ENCODE measurements at regions not wholly inside any gene's neighbourhood (a gene's known extent, or its start where the extent isn't known, plus 50 kb on each side); places are given as distances from the start of the nearest gene placed in this dataset.

DNA sequence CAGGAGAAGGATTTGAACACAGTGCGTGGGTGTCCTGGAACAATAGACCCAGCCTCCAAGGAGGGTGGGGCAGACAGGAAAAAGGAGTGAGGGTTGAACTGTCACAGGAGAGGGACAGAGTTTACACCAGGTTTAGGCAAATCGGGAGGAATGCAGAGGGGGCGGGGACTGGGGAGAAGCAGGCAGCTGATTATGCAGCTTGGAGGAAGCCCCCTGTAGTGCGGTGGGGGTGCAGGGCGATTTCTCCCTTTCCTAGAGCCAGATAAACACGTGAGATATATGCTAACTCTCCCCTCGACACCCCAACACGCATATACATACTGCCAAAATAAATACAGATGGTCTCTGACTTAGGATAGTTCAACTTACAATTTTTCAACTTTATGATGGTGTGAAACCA lies 108.6 kb upstream of the PRR20G start:
- no peak for DNase-seq (ENCODE audit: low read depth)

- DNase-seq (ENCODE audit: low read depth): no peak
Observed at GRCh38 chr3:127395663-127396355, 108.0 kb upstream of the PRR20G start.

DNA sequence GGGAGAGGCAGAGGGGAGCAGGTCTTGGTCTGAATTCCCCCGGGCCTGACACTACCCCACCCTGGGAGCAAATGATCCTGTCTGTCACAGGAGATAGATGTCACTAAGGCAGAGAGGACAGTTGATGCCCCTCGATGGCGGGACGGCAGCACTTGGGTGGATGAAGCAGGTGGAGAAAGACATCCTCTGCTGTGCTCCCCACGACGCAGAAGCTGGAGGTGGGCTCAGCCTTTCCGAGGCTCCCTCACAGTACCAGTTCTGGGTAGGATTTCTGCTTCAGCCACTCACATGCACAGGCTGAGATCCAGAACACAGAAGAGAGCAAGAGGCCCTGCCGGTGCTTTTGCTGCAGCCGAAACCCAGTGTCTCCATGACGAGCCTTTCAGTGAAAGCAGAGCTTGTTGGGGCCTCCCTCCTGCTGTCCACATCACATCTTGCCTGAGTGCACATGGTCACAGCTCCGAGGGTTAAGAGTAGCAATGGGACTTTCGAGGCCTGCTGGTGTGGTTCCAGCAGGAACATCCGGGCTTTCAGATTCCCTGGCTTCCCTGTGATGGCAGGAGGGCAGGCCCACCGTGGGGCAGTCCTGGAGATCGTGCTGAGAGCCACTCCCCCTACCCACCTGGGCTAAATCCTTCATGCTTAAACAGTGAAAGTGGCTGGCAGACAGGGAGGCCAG lies 107.3 kb upstream of the PRR20G start:
- no peak for DNase-seq (ENCODE audit: low read depth)

- no peak for DNase-seq (ENCODE audit: low read depth)
Observed at GRCh38 chr3:127394031-127394430, 106.2 kb upstream of the PRR20G start.

GRCh38 chr3:127393131-127393820 lies 105.4 kb upstream of the PRR20G start:
- no peak for DNase-seq (ENCODE audit: low read depth)

DNA sequence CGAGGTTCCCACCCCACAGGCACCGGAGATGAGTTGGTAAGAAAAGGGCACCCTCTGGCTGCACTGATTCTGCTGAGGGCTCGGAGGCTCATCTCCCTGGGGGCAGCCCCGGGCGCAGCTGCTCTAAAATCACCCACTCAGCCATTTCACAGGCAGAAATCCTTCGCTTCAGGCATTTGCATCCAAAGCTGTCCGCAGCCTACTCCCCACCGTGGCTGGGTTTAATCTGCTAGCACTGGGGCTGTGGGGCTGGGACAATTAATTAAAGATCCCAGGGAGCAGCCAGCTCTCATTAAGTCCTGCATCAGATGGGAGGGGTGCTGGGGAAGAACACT lies 104.3 kb upstream of the PRR20G start:
- no peak for DNase-seq (ENCODE audit: low read depth)

- no peak for DNase-seq (ENCODE audit: low read depth)
Observed at GRCh38 chr3:127391436-127392155, 103.8 kb upstream of the PRR20G start.

DNA sequence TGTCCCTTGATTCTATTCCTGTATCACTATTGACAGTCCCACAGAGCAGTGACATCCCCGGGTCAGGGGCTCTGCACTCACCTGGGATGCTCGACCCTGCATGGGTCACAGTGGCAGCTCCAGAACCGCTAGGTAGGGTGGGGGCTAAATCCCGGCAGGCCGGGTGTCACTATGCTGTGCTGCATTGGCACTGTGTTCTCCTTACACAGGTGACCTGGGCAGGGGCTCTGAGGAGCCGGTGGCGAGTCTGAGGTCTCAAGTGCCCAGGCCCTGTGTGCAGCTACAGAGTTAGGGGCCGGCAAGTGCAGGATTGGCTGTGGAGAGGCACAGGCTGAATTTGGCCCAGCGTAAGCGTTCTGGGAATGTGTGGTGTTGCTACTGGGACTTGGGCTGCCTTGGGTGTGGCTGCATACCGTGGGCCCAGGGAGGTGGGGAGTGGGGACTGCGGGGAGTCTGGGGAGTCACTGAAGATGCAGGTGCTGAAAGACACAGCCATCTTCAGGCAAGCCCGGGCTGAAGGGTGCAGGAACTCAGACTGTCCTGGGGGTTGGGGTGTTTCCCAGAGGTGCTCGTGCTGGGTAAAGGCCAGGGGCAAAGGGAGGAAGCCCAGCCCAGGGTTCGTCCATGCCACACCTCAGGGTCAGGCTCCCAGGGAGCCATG lies 102.6 kb upstream of the PRR20G start:
- DNase-seq (ENCODE audit: low read depth): no peak

DNA sequence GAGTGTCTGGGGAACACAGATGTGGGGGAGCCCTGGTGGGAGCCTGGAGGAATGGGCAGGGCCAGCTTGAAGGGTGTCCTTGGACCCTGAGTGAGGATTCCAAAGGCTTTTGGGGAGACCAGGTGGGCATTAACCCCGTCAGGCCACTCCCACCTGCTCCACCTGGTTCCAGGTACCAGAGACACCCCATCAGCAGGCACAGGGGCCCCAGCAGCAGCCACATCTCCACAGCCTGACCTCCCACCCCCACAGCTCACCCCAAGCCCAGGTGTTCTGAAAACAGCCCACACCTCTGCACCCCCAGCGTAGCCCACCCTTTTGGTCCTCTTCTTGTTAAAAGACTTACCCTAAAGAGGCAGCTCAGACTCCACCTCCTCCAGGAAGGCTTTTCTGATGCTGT lies 102.1 kb upstream of the PRR20G start:
- DNase-seq (ENCODE audit: low read depth): no peak

DNA sequence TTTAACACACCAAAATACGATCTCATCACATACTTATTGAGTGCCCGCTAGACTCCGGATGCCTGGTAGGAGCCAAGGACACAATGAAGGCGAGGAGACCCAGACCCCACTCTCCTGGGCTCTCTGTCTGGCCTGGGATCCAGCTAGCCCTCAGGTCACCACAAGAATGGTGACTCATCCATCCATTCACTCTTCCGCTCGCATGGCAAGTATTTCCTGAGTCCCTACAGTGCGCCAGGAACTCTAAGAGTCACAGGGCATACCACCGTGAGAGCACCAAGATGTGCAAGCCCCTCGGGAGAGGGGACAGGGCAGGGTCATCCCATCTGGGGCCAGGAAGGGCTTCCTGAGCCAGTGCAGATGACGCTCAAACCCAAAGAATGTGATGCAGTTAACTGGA lies 101.6 kb upstream of the PRR20G start:
- no peak for DNase-seq (ENCODE audit: low read depth)

- DNase-seq (ENCODE audit: low read depth): no peak
Observed at GRCh38 chr3:127388427-127388826, 100.6 kb upstream of the PRR20G start.

GRCh38 chr3:127387556-127388153 lies 99.8 kb upstream of the PRR20G start:
- DNase-seq (ENCODE audit: low read depth): no peak

DNA sequence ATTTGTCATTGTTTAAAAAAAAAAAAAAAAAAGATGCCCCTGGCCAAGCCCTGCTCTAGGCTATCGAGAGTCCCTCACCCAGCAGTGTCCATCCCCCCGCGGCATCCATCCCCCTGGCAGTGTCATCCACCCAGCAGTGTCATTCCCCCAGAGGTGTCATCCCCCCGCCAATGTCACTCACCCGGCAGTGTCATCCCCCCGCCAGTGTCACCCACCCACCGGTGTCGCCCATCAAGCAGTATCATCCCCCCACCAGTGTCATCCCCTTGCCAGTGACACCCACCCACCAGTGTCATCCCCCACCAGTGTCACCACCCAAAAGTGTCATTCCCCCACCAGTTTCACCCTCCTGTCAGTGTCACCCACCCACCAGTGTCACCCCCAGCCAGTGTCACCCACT lies 99.3 kb upstream of the PRR20G start:
- no peak for DNase-seq (ENCODE audit: low read depth)

GRCh38 chr3:127386490-127386889 lies 98.6 kb upstream of the PRR20G start:
- no peak for DNase-seq (ENCODE audit: low read depth)

DNA sequence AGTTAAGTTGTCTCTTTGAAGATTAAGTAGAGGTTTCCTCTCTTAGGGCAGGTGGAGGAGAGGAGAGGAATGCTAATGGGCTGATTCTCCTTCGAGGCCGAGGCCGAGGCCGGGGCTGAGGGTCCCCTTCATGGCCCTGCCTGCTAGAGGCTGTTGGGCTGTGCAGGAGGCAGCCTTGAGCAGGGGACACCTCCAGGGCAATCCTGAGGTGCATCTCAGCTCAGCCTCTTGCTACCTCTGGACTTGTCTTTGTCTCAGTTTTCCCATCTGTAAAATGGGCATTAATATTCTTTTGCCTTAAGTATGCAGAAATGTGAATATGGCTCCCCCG lies 97.7 kb upstream of the PRR20G start:
- DNase-seq (ENCODE audit: low read depth): no peak

GRCh38 chr3:127384717-127385539 lies 97.1 kb upstream of the PRR20G start:
- no peak for DNase-seq (ENCODE audit: low read depth)

DNA sequence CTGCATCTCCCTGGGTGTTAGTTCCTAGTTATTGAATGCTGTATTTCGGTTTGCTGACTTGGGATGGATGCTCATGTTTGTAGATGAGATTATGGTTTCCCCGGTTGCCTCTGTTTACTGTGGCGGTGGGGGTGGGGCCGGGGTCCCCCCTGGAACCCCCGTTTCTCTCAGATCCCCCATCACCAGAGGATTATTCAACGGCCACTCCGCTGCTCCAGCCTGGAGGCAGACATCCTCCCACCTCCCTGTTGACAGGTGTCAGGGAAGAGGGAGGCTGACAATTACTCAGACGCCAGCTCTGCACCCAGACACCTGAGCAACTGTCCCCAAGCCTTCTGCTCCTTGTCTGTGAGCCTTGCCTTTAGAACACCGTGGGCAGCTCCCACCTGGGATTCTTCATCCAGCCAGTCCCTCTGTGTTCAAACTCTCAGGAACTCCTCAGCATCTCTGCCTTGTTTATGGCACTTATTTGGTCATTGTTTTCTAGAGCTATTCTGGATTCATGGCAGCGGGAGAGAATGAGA lies 95.9 kb upstream of the PRR20G start:
- no peak for DNase-seq (ENCODE audit: low read depth)

DNA sequence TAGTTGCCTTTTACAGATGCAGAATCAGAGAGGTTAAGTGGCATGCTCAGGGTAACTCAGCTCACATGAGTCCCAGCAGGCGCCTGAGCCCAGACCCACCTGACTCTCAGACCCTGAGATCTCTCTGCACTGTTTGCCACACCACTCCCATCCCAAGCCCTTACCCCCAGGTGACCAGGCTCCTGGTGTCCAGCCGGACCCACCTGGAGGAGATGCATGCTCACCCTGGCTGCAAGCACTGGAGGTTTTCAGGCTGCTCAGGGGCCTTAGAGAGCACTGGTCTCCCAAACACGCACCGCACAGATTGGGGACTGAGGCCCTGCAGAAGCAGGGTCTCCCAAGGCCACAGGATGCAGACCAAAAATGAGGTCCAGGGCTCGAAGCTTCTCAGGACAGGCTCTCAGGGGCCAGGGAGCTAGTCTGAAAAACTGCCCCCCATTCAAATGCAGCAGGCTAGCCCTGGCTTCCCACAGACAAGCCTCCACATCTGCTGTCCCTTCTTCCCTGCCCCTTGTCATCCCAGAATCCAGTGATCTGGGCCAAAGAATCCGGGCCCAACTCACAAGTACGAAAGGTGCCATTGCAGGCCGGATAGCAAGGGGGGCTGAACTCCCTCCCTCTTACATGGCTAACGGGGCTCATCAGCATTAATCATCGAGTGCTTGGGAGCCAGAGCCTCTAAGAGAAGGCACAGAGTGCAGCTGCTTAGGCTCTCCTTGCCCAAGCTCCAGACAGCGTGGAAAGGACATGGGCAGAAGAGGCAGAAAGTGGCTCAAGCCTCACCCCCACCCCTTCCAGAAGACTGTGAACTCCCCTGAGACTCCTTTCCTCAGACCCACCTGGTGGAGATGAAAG lies 90.2 kb upstream of the PRR20G start:
- no peak for DNase-seq (ENCODE audit: low read depth)

DNA sequence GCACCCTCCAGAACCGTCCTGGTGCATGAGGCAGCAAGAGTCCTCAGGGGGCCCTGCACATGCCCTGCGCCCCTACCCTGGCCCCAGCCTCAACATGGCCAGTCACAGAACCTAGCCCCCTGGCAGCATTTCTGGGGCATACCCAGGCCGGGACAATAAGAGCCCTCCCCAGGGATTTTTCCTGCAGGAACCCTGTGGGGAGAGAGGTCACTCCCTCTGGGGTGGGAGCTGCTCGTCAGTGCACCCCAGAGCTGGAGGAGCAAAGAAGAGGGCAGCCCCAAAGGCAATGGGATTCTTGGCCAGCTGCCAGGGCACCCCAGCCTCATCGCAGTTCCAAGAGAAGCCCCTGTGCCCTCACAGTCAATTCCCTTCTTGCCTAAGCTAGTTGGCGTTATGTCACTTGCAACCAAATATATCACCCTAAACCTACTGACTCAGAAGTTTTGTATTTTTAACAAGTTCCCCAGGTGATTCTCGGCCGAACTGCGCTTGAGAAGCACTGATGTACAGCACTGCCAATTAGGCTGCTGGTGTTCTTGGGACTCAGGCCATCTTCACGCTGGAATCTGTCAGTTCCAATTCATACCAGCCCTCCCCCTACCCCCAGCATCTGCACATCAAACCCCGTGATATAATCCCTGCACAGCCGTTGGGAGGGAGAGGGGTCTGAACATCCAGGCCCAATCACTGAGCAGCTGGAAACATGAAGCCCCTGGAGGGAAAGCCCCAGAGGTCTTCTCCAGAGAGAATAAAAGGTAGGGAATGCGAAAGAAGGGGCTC lies 87.5 kb upstream of the PRR20G start:
- DNase-seq (ENCODE audit: low read depth): no peak

Measured in activated T-cell treated with anti-CD3 and anti-CD28 coated beads for 1 hour (primary cell).